ENCODE measurements at regions not wholly inside any gene's neighbourhood (a gene's known extent, or its start where the extent isn't known, plus 50 kb on each side); places are given as distances from the start of the nearest gene placed in this dataset.

GRCh38 chr1:79373481-79374125 lies 367.1 kb upstream of the ADGRL4 start:
- Histone ChIP-seq H4K20me1 (ENCODE audit: low read depth, low read length) (no peaks in the 10 kb centered on the region), H3K36me3 (ENCODE audit: low read length) (no peaks in the 10 kb centered on the region), H3K9me2 (replicated peaks; ENCODE audit: insufficient read depth, low read length) (no peaks in the 10 kb centered on the region), H3F3A (ENCODE audit: insufficient read depth) (no peaks in the 10 kb centered on the region), H3K9ac (ENCODE audit: low read length) (no peak overlapping the region), H2AFZ (ENCODE audit: low read depth, low read length, severe bottlenecking) (no peak overlapping the region), H3K9me3 (ENCODE audit: insufficient read depth, low read length) (no peaks in the 10 kb centered on the region), H3K4me3 (ENCODE audit: insufficient read depth, low read length, poor library complexity, severe bottlenecking) (no peak overlapping the region), H3K27ac (ENCODE audit: low read depth, low read length) (no peak overlapping the region), H3K27me3 (ENCODE audit: low read length) (no peaks in the 10 kb centered on the region), H3K4me2 (ENCODE audit: low read depth, low read length, poor library complexity, severe bottlenecking) (no peak overlapping the region), H3K79me2 (ENCODE audit: insufficient read depth, low read length) (no peaks in the 10 kb centered on the region)
- no peak for TF ChIP-seq CTCF (IDR thresholded peaks at IDR 0.05; ENCODE audit: insufficient read depth, low read length, poor library complexity, severe bottlenecking)
- no peak for TF ChIP-seq EZH2phosphoT487 (conservative IDR thresholded peaks at IDR 0.05; ENCODE audit: low read length)

- Histone ChIP-seq H3K27ac (ENCODE audit: low read depth, low read length) (no peak overlapping the region), H3K9me3 (ENCODE audit: insufficient read depth, low read length) (no peaks in the 10 kb centered on the region), H3K36me3 (ENCODE audit: low read length) (no peaks in the 10 kb centered on the region), H3K79me2 (ENCODE audit: insufficient read depth, low read length) (no peaks in the 10 kb centered on the region), H3K9ac (ENCODE audit: low read length) (no peak overlapping the region), H3F3A (ENCODE audit: insufficient read depth) (no peaks in the 10 kb centered on the region), H3K9me2 (replicated peaks; ENCODE audit: insufficient read depth, low read length) (no peaks in the 10 kb centered on the region), H2AFZ (ENCODE audit: low read depth, low read length, severe bottlenecking) (no peak overlapping the region), H3K4me3 (ENCODE audit: insufficient read depth, low read length, poor library complexity, severe bottlenecking) (no peak overlapping the region), H3K4me2 (ENCODE audit: low read depth, low read length, poor library complexity, severe bottlenecking) (no peak overlapping the region), H4K20me1 (ENCODE audit: low read depth, low read length) (no peaks in the 10 kb centered on the region), H3K27me3 (ENCODE audit: low read length) (no peaks in the 10 kb centered on the region)
- no peak for TF ChIP-seq EZH2phosphoT487 (conservative IDR thresholded peaks at IDR 0.05; ENCODE audit: low read length)
- no peak for TF ChIP-seq CTCF (IDR thresholded peaks at IDR 0.05; ENCODE audit: insufficient read depth, low read length, poor library complexity, severe bottlenecking)
Observed at GRCh38 chr1:79371802-79372201, 365.3 kb upstream of the ADGRL4 start.

GRCh38 chr1:79369091-79369490 lies 362.6 kb upstream of the ADGRL4 start:
- no peak for TF ChIP-seq EZH2phosphoT487 (conservative IDR thresholded peaks at IDR 0.05; ENCODE audit: low read length)
- no peak for TF ChIP-seq CTCF (IDR thresholded peaks at IDR 0.05; ENCODE audit: insufficient read depth, low read length, poor library complexity, severe bottlenecking)

More at GRCh38 chr1:79369091-79369490, 362.6 kb upstream of the ADGRL4 start:
- Histone ChIP-seq H3F3A (ENCODE audit: insufficient read depth) (no peaks in the 10 kb centered on the region), H3K4me2 (ENCODE audit: low read depth, low read length, poor library complexity, severe bottlenecking) (no peak overlapping the region), H4K20me1 (ENCODE audit: low read depth, low read length) (no peaks in the 10 kb centered on the region), H3K79me2 (ENCODE audit: insufficient read depth, low read length) (no peaks in the 10 kb centered on the region), H3K36me3 (ENCODE audit: low read length) (no peaks in the 10 kb centered on the region), H3K9ac (ENCODE audit: low read length) (no peak overlapping the region), H3K9me3 (ENCODE audit: insufficient read depth, low read length) (no peaks in the 10 kb centered on the region), H3K4me3 (ENCODE audit: insufficient read depth, low read length, poor library complexity, severe bottlenecking) (no peak overlapping the region), H2AFZ (ENCODE audit: low read depth, low read length, severe bottlenecking) (no peak overlapping the region), H3K27me3 (ENCODE audit: low read length) (no peaks in the 10 kb centered on the region), H3K9me2 (replicated peaks; ENCODE audit: insufficient read depth, low read length) (no peaks in the 10 kb centered on the region), H3K27ac (ENCODE audit: low read depth, low read length) (no peak overlapping the region)

All from SU-DHL-6 (cell line).